ENCODE measurements at regions not wholly inside any gene's neighbourhood (a gene's known extent, or its start where the extent isn't known, plus 50 kb on each side); places are given as distances from the start of the nearest gene placed in this dataset.

DNA sequence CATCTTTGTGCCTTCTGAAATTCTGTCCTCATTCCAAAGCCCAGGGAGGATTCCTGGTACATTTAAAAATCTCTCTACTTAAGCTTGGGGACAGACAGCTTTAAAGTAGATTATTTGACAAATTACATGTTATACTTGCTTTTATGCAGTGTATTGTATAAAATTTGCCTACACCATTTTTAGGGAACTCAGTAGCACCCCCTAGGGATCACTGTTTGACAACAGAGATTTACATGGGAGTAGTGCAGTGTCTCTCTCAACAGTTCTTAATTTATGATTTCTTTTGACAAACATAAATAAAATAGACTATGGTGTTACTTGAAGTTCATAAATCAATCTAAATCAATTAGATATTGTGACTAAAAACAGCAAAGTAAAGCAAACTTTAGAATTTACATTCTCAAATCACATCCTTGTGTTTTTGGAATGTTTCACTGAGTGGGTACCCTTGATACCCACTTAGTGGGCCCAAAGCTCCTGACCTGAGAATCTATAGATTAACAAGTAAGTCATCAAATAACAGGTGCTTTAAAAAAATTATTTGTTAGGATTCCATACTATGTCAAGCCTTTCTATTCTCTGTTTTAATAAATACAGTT is 428.8 kb downstream of the DYNC2H1 start:
- ATAC-seq (peak; percentile 60), DNase-seq (ENCODE audit: low spot score) (no peak)
- H3K4me1 Mint-ChIP-seq: peaks cover 19% of the 10 kb centered on the region
- CTCF ChIA-PET: interaction anchor here (1.0 to 1.6 kb wide), 2 partner anchors 9 to 11 kb away, joined by 3 to 4 read pairs; no protein-coding TSS in a partner anchor
- peaks cover 9% of the 10 kb centered on the region for H3K36me3 Mint-ChIP-seq
- no peak overlapping the region for H3K4me3 Mint-ChIP-seq
- POLR2A ChIA-PET: no interaction called here
- H3K27ac Mint-ChIP-seq: no peak overlapping the region
- TF ChIP-seq, protein P1, sequence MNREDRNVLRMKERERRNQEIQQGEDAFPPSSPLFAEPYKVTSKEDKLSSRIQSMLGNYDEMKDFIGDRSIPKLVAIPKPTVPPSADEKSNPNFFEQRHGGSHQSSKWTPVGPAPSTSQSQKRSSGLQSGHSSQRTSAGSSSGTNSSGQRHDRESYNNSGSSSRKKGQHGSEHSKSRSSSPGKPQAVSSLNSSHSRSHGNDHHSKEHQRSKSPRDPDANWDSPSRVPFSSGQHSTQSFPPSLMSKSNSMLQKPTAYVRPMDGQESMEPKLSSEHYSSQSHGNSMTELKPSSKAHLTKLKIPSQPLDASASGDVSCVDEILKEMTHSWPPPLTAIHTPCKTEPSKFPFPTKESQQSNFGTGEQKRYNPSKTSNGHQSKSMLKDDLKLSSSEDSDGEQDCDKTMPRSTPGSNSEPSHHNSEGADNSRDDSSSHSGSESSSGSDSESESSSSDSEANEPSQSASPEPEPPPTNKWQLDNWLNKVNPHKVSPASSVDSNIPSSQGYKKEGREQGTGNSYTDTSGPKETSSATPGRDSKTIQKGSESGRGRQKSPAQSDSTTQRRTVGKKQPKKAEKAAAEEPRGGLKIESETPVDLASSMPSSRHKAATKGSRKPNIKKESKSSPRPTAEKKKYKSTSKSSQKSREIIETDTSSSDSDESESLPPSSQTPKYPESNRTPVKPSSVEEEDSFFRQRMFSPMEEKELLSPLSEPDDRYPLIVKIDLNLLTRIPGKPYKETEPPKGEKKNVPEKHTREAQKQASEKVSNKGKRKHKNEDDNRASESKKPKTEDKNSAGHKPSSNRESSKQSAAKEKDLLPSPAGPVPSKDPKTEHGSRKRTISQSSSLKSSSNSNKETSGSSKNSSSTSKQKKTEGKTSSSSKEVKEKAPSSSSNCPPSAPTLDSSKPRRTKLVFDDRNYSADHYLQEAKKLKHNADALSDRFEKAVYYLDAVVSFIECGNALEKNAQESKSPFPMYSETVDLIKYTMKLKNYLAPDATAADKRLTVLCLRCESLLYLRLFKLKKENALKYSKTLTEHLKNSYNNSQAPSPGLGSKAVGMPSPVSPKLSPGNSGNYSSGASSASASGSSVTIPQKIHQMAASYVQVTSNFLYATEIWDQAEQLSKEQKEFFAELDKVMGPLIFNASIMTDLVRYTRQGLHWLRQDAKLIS (CRISPR knock-in tag; IDR thresholded peaks at IDR 0.05; ENCODE audit: borderline replicate concordance): no peak
- TF ChIP-seq, protein P2, sequence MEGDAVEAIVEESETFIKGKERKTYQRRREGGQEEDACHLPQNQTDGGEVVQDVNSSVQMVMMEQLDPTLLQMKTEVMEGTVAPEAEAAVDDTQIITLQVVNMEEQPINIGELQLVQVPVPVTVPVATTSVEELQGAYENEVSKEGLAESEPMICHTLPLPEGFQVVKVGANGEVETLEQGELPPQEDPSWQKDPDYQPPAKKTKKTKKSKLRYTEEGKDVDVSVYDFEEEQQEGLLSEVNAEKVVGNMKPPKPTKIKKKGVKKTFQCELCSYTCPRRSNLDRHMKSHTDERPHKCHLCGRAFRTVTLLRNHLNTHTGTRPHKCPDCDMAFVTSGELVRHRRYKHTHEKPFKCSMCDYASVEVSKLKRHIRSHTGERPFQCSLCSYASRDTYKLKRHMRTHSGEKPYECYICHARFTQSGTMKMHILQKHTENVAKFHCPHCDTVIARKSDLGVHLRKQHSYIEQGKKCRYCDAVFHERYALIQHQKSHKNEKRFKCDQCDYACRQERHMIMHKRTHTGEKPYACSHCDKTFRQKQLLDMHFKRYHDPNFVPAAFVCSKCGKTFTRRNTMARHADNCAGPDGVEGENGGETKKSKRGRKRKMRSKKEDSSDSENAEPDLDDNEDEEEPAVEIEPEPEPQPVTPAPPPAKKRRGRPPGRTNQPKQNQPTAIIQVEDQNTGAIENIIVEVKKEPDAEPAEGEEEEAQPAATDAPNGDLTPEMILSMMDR (IDR thresholded peaks at IDR 0.05): peak; percentile 44
- TF ChIP-seq, protein P3, sequence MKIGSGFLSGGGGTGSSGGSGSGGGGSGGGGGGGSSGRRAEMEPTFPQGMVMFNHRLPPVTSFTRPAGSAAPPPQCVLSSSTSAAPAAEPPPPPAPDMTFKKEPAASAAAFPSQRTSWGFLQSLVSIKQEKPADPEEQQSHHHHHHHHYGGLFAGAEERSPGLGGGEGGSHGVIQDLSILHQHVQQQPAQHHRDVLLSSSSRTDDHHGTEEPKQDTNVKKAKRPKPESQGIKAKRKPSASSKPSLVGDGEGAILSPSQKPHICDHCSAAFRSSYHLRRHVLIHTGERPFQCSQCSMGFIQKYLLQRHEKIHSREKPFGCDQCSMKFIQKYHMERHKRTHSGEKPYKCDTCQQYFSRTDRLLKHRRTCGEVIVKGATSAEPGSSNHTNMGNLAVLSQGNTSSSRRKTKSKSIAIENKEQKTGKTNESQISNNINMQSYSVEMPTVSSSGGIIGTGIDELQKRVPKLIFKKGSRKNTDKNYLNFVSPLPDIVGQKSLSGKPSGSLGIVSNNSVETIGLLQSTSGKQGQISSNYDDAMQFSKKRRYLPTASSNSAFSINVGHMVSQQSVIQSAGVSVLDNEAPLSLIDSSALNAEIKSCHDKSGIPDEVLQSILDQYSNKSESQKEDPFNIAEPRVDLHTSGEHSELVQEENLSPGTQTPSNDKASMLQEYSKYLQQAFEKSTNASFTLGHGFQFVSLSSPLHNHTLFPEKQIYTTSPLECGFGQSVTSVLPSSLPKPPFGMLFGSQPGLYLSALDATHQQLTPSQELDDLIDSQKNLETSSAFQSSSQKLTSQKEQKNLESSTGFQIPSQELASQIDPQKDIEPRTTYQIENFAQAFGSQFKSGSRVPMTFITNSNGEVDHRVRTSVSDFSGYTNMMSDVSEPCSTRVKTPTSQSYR (CRISPR knock-in tag; IDR thresholded peaks at IDR 0.05): no peak
- no peak for TF ChIP-seq FOXJ3 (CRISPR knock-in tag; IDR thresholded peaks at IDR 0.05; ENCODE audit: borderline replicate concordance)
- no peaks in the 10 kb centered on the region; the same call in 1 of the 2 replicates for H3K27me3 Mint-ChIP-seq (ENCODE audit: low read depth)
- peaks cover 21% of the 10 kb centered on the region for H3K9me3 Mint-ChIP-seq

DNA sequence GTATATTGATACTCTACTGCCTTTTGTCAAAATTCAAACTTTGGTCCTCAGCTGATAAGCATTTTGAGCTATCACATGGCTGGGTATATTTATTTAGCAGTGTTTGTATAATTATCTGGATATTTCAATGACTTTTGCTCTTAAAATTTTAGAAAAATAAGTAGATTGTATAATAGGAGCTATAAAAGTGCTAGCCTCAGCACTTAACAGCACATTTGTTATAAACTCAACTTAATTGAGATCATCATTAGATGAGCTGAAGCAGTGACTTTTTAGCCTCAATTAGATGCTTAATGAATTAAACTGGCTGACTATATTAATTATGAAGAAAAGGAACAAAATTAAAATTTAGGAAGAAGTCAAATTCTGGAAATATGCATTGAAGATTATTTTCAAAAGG is 429.9 kb downstream of the DYNC2H1 start:
- DNase-seq (ENCODE audit: low spot score): no peak
- H3K27me3 Mint-ChIP-seq (ENCODE audit: low read depth): no peaks in the 10 kb centered on the region
- H3K4me3 Mint-ChIP-seq: no peak overlapping the region
- no peak overlapping the region for H3K27ac Mint-ChIP-seq
- H3K36me3 Mint-ChIP-seq: peaks cover 9% of the 10 kb centered on the region
- ChIA-PET POLR2A (no interaction called here), CTCF (interaction anchor here (1.6 kb wide), 1 partner anchor 10 kb away, joined by 3 read pairs; no protein-coding TSS in a partner anchor)
- ATAC-seq: no peak
- peaks cover 28% of the 10 kb centered on the region for H3K9me3 Mint-ChIP-seq
- peaks cover 19% of the 10 kb centered on the region for H3K4me1 Mint-ChIP-seq
- no peak for TF ChIP-seq MYBL2 (CRISPR knock-in tag; IDR thresholded peaks at IDR 0.05)
- TF ChIP-seq ZNF219 (CRISPR knock-in tag; IDR thresholded peaks at IDR 0.05; ENCODE audit: borderline replicate concordance): no peak
- no peak for TF ChIP-seq RELA (CRISPR knock-in tag; IDR thresholded peaks at IDR 0.05; ENCODE audit: borderline replicate concordance)
- TF ChIP-seq TEAD1 (CRISPR knock-in tag; IDR thresholded peaks at IDR 0.05): no peak
- TF ChIP-seq, protein P3 (CRISPR knock-in tag; IDR thresholded peaks at IDR 0.05): no peak
- TF ChIP-seq SOX15 (CRISPR knock-in tag; IDR thresholded peaks at IDR 0.05): no peak
- no peak for TF ChIP-seq RORB (CRISPR knock-in tag; IDR thresholded peaks at IDR 0.05)
- TF ChIP-seq TP53 (CRISPR knock-in tag; IDR thresholded peaks at IDR 0.05): no peak
- TF ChIP-seq GRHL2 (CRISPR knock-in tag; IDR thresholded peaks at IDR 0.05; ENCODE audit: insufficient replicate concordance, severe bottlenecking): no peak
- TF ChIP-seq ZNF232 (CRISPR knock-in tag; IDR thresholded peaks at IDR 0.05): no peak
- no peak for TF ChIP-seq NR3C1 (CRISPR knock-in tag; conservative IDR thresholded peaks at IDR 0.05; ENCODE audit: low read depth)
- TF ChIP-seq, protein P1 (CRISPR knock-in tag; IDR thresholded peaks at IDR 0.05; ENCODE audit: borderline replicate concordance): no peak
- TF ChIP-seq, protein P4, sequence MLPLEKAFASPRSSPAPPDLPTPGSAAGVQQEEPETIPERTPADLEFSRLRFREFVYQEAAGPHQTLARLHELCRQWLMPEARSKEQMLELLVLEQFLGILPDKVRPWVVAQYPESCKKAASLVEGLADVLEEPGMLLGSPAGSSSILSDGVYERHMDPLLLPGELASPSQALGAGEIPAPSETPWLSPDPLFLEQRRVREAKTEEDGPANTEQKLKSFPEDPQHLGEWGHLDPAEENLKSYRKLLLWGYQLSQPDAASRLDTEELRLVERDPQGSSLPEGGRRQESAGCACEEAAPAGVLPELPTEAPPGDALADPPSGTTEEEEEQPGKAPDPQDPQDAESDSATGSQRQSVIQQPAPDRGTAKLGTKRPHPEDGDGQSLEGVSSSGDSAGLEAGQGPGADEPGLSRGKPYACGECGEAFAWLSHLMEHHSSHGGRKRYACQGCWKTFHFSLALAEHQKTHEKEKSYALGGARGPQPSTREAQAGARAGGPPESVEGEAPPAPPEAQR (CRISPR knock-in tag; IDR thresholded peaks at IDR 0.05): no peak
- TF ChIP-seq IRF2 (CRISPR knock-in tag; IDR thresholded peaks at IDR 0.05; ENCODE audit: borderline replicate concordance, low read depth): no peak
- no peak for TF ChIP-seq NR1H2 (CRISPR knock-in tag; IDR thresholded peaks at IDR 0.05)
